SK-N-MC (cell line): ENCODE measurements at regions not wholly inside any gene's neighbourhood (a gene's known extent, or its start where the extent isn't known, plus 50 kb on each side); places are given as distances from the start of the nearest gene placed in this dataset.

Experiments
- EZH2 ChIP-seq: fragments of 200-600 bp; sonication (generic); IDR thresholded peaks from one replicate; pipeline ENCODE4 v1.6.1; 2017; ENCODE audit warnings: antibody characterized with exemption
- FOXP2 ChIP-seq: optimal IDR thresholded peaks from 2 replicates; pipeline ENCODE3; 2011; ENCODE audit warnings: mild to moderate bottlenecking, moderate library complexity; ENCODE audit not compliant: insufficient read depth; ENCODE audit errors: extremely low read length, control extremely low read depth
- POLR2AphosphoS5 ChIP-seq: IDR thresholded peaks from 2 replicates; pipeline ENCODE4 v1.6.1; 2012; ENCODE audit warnings: mild to moderate bottlenecking, low read depth, low read length, borderline replicate concordance

DNA sequence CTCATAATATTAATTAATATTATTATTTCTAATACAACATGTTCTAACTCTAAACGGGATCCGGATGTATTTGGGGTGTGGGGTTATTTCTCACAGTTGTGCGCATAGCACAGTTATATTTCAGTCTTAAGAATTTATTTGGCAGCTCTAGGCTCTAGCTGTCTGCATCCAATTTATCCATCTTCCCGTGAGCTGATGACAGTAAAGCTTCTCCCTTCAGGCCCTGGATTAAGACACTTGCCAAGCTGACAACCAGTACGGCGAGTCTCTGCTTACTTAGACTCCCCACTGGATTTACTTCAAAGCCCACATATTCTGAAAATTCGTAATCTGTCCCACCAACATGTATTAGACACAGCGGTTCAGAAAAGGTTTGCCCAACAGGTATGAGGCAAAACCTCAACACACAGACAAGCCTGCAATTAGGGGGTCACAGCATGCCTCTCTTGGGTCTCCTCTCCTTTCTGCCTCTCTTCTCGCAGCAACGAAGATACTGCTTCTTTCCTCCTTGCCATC lies 232.9 kb upstream of the TMTC1 start:
- TF ChIP-seq EZH2 (no peak), POLR2AphosphoS5 (no peak), FOXP2 (no peak)
